GM21367 (cell line): ENCODE measurements at regions not wholly inside any gene's neighbourhood (a gene's known extent, or its start where the extent isn't known, plus 50 kb on each side); places are given as distances from the start of the nearest gene placed in this dataset.

Experiments
- ATAC-seq: cut with Tn5 transposase; IDR thresholded peaks from one replicate; pipeline ENCODE4 v1.9.1; 2021; ENCODE audit not compliant: unreplicated experiment

DNA sequence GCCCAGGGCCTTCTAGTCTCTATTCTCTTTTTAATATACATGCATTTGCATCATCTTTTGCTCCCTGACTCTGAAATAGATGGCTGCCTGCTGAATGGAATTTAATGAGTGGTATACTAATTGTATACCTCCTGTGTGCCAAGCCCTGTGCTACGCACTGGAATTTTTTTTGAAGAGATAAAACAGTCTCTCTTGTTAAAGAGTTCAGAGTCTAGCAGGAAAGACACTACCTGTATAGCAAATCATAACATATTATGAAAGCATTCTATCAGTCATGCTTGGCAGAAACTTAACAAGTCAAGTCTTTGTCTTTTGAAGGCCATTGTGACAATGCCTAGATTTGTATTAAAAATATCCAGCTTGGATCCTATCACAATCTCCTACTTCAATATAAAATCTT lies 63.7 kb upstream of the SESN3 start:
- ATAC-seq = no peak

DNA sequence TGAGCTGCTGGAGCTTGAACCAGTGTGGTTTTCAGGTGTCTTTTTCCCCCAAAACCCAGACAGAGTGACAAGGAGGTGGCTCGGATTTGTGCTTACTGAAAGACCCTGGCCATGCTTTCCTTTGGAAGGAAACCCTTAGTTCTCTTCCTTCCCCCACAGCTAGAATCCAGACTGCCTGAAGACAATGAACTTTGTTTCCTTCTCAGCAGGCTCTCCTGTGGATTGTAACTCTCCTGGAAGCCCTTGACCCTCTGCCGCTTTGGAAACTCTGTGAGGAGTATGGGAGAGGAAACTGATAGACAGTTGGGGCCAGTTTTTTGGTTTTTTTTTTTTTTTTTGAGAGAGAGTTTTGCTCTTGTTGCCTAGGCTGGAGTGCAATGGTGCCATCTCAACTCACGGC lies 62.1 kb upstream of the SESN3 start:
- no peak for ATAC-seq

DNA sequence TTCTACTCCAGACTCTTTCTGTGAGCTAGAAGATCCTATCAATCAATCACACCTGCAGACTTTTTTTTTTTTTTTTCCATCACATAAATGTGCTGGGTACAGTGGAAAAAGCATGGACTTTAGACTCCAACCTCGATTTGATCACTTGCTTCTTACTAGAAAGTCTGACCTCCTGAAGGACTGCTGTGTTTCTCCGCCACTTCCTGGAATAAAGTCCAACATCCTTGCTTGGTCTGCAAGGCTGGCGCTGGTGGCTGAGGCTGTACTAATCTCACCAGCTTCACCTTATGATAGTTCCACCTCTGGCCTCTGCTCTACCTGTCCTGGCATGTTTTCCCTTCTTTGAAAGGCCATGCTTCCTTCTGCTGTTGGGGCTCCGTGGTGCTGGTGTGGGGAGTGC lies 60.9 kb upstream of the SESN3 start:
- no peak for ATAC-seq

DNA sequence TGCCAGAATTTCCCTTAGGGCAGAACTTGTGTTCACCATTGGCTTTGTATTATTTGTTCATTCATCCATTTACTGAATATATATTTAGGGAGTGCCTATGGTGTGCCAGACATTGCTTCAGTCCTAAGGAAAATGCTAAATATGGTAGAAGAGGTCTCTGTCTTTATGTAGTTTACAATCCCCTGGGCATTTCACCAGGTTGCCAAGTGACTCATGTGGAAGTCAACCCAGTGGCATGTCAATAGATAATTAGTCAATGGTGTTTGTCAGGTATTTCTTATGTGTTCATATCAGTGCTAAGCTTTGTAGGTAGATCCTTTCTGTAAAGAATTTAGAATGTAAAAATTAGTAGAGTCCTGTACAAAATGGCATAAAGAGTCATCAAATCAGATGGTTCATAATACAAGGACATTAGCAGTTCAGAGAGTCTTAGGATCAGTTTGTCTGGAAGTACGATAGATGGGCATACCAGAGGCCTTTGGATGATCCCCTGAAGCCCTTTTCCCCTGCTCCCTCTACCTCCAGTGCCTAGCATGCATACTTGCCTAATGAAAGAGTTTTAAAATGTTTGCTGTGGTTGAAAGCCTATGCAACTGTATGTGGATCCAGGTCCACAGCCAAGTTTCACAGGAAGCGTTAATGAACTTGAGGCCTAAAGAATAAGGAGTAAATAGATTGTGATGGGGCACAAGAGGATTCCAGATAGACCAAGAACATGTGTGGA lies 58.5 kb upstream of the SESN3 start:
- ATAC-seq = no peak

DNA sequence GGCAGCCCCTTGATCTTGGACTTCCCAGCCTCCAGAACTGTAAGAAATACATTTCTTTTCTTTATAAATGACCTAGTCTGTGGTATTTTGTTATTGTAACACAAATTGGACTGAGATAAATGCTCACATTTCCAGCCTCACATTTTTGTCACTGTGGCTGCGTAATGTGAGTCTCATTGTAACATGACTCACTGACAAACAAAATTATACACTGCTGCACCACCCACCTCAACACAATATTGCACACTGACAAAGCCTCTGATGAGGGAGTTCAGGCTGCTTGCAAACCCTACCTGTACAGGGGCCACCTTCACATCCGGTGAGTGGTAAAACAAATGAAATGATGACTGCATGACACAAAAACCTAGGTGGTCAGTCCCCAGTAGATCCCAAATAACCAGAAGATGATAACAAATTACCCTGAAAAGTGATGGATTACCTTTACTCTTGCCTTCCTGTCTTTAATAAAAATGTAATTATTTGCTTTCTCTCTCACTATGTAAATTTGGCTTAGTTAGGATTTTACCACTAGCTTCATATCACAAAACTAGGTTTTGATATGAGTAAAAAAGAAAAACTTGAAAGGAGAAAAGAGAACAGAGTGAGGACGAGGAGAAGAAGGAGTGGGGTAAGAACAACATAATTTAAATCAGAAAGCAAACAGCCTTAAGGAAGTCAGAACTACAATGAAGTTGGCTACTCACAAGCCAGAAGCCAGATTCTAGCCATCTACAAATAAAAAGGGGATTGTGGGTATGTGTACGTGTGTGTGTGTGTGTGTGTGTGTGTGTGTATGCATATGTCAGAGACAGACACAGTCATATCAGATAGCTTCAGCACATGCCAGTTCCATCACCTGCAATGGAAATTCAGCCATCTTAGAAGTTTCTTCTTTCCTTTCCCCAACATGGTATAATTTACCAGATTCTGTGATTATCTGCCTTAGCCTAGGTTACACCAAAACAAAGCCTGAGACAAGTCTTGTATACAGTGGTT lies 53.4 kb upstream of the SESN3 start:
- ATAC-seq = no peak

DNA sequence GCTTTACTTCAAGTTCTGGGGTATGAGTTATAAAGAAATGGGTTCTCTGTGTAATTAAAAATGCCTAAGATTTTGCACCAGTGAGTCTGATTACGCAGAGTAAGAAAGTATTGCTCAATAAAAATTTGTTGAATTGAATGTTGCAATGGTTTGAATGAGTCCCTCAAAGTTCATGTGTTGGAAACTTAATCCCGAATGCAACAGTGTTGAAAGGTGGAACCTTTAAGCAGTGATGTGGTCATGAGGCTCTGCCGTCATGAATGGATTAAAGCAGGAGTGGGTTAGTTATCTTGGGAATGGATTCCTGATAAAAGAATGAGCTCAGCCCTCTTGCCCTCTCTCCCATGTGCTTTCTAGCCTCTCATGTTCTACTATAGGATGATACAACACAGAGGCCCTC lies 52.6 kb upstream of the SESN3 start:
- no peak for ATAC-seq

DNA sequence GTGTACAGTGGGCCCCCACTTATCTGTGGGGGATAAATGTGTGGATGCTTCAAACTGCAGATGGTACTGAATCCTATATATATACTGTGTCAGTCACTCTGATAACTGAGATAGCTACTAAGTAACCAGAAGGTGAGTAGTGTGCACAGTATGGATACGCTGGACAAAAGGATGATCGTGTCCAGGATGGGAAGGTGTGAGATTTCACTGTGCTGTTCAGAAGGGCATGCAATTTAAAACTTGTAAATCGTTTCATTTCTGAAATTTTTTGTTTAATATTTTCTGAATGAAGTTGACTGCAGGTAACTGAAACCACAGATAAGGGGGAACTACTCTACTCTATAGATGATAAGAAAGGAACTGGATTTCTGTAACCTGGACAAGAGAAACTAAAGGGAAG lies 52.1 kb upstream of the SESN3 start:
- ATAC-seq = no peak

DNA sequence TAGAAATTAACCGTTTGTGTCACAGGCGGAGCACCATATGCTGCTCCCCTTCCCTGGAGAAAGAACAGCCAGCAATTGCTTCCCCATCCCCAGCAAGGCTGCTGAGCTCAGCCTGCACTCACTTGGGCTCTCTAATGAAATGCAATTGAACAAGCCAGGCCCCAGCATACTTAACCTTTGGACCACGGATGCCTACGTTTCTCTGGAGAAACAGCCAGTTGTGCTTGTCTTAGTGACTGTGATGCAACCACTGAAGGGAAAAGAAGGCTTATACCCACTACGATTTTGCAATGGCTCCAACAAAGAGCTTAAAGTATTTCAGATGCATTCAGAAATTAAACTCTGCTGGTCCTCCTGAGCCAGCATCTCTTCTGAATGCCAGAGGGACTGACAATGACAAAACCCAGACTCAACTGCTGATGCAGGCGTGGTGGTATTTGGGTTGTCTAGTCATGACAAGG lies 51.3 kb upstream of the SESN3 start:
- no peak for ATAC-seq
